ENCODE measurements at regions not wholly inside any gene's neighbourhood (a gene's known extent, or its start where the extent isn't known, plus 50 kb on each side); places are given as distances from the start of the nearest gene placed in this dataset.

- no peak for DNase-seq (ENCODE audit: low read depth, low spot score)
- Histone ChIP-seq H3K4me3 (replicated peaks in 1 of 2; ENCODE audit: low read depth in 1 of 2, low read length in 2 of 2) (no peak overlapping the region), H3K4me2 (ENCODE audit: low read length) (no peak overlapping the region), H3K4me1 (ENCODE audit: control insufficient read depth in 1 of 2, insufficient read depth in 2 of 2, low read length in 2 of 2) (no peaks in the 10 kb centered on the region), H3K79me2 (ENCODE audit: insufficient read depth, low read length) (no peaks in the 10 kb centered on the region), H3K27ac (ENCODE audit: low read depth, low read length) (no peak overlapping the region), H3K27me3 (ENCODE audit: insufficient read depth, low read length) (no peaks in the 10 kb centered on the region), H3K36me3 (ENCODE audit: control insufficient read depth in 1 of 2, insufficient read depth in 2 of 2, low read length in 2 of 2) (no peaks in the 10 kb centered on the region), H3K9me3 (ENCODE audit: control insufficient read depth in 1 of 2, insufficient read depth in 1 of 2, low read depth in 1 of 2, low read length in 2 of 2) (no peaks in the 10 kb centered on the region), H4K20me1 (ENCODE audit: insufficient read depth) (no peaks in the 10 kb centered on the region), H2AFZ (ENCODE audit: low read depth, low read length, poor library complexity, severe bottlenecking) (no peak overlapping the region), H3K9ac (ENCODE audit: low read length) (no peak overlapping the region), H3K9me2 (ENCODE audit: insufficient read depth) (no peaks in the 10 kb centered on the region)
- CTCF ChIA-PET: no interaction called here
- POLR2A ChIA-PET: no interaction called here
- no peak for ATAC-seq
- intact Hi-C loops (cut with micrococcal nuclease): no loop called here
- no TSS peak for BruUV-seq (replicated peaks)
- TF ChIP-seq MAX (IDR thresholded peaks at IDR 0.05): no peak
- TF ChIP-seq EZH2 (IDR thresholded peaks at IDR 0.05): no peak
- TF ChIP-seq ZFX (IDR thresholded peaks at IDR 0.05): no peak
- no peak for TF ChIP-seq POLR2A (IDR thresholded peaks at IDR 0.05; ENCODE audit: borderline replicate concordance, extremely low read depth, insufficient read depth, insufficient read length)
- no peak for TF ChIP-seq ZNF274 (IDR thresholded peaks at IDR 0.05; ENCODE audit: low read depth, low read length)
- TF ChIP-seq CEBPB (IDR thresholded peaks at IDR 0.05; ENCODE audit: low read depth): no peak
- RAD21 ChIA-PET (ENCODE audit: low non-redundant PET in 1 of 2, low total read pairs in 2 of 2, uncharacterized antibody in 2 of 2, unreplicated experiment in 2 of 2): no interaction called here
Measured at GRCh38 chr1:170871868-170872267, 63.5 kb upstream of the MROH9 start.

- no peak overlapping the region for H3K27ac ChIP-seq (ENCODE audit: low read depth, low read length)
- H2AFZ ChIP-seq (ENCODE audit: low read depth, low read length, poor library complexity, severe bottlenecking): no peak overlapping the region
- TF ChIP-seq SP1 (IDR thresholded peaks at IDR 0.05; ENCODE audit: low read depth) (no peak), JUND (IDR thresholded peaks at IDR 0.05) (no peak), POLR2AphosphoS5 (IDR thresholded peaks at IDR 0.05; ENCODE audit: low read depth, low read length) (no peak), EGR1 (IDR thresholded peaks at IDR 0.05; ENCODE audit: low read depth) (no peak), YY1 (IDR thresholded peaks at IDR 0.05; ENCODE audit: extremely low read depth, insufficient replicate concordance, low read depth, low read length) (no peak), SRF (IDR thresholded peaks at IDR 0.05; ENCODE audit: low read depth) (no peak), MAX (IDR thresholded peaks at IDR 0.05) (no peak), POLR2A (IDR thresholded peaks at IDR 0.05; ENCODE audit: borderline replicate concordance, extremely low read depth, insufficient read depth, insufficient read length) (no peak), ZFX (IDR thresholded peaks at IDR 0.05) (no peak), CBX3 (IDR thresholded peaks at IDR 0.05; ENCODE audit: low read depth) (no peak)
- TF ChIP-seq, protein P1, sequence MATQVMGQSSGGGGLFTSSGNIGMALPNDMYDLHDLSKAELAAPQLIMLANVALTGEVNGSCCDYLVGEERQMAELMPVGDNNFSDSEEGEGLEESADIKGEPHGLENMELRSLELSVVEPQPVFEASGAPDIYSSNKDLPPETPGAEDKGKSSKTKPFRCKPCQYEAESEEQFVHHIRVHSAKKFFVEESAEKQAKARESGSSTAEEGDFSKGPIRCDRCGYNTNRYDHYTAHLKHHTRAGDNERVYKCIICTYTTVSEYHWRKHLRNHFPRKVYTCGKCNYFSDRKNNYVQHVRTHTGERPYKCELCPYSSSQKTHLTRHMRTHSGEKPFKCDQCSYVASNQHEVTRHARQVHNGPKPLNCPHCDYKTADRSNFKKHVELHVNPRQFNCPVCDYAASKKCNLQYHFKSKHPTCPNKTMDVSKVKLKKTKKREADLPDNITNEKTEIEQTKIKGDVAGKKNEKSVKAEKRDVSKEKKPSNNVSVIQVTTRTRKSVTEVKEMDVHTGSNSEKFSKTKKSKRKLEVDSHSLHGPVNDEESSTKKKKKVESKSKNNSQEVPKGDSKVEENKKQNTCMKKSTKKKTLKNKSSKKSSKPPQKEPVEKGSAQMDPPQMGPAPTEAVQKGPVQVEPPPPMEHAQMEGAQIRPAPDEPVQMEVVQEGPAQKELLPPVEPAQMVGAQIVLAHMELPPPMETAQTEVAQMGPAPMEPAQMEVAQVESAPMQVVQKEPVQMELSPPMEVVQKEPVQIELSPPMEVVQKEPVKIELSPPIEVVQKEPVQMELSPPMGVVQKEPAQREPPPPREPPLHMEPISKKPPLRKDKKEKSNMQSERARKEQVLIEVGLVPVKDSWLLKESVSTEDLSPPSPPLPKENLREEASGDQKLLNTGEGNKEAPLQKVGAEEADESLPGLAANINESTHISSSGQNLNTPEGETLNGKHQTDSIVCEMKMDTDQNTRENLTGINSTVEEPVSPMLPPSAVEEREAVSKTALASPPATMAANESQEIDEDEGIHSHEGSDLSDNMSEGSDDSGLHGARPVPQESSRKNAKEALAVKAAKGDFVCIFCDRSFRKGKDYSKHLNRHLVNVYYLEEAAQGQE (IDR thresholded peaks at IDR 0.05; ENCODE audit: low read depth): no peak
- TF ChIP-seq, protein P2, sequence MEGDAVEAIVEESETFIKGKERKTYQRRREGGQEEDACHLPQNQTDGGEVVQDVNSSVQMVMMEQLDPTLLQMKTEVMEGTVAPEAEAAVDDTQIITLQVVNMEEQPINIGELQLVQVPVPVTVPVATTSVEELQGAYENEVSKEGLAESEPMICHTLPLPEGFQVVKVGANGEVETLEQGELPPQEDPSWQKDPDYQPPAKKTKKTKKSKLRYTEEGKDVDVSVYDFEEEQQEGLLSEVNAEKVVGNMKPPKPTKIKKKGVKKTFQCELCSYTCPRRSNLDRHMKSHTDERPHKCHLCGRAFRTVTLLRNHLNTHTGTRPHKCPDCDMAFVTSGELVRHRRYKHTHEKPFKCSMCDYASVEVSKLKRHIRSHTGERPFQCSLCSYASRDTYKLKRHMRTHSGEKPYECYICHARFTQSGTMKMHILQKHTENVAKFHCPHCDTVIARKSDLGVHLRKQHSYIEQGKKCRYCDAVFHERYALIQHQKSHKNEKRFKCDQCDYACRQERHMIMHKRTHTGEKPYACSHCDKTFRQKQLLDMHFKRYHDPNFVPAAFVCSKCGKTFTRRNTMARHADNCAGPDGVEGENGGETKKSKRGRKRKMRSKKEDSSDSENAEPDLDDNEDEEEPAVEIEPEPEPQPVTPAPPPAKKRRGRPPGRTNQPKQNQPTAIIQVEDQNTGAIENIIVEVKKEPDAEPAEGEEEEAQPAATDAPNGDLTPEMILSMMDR (IDR thresholded peaks at IDR 0.05 in 2 of 3, conservative IDR thresholded peaks at IDR 0.05 in 1 of 3; ENCODE audit: borderline replicate concordance in 1 of 3, insufficient read depth in 1 of 3, low read depth in 2 of 3, low read length in 2 of 3): no peak
Measured at GRCh38 chr1:170872663-170873062, 62.7 kb upstream of the MROH9 start.

More at GRCh38 chr1:170872663-170873062, 62.7 kb upstream of the MROH9 start:
- no peak overlapping the region for H3K9ac ChIP-seq (ENCODE audit: low read length)
- no peak for DNase-seq (ENCODE audit: low read depth, low spot score)
- no peak for ATAC-seq
- no peak overlapping the region for H3K4me2 ChIP-seq (ENCODE audit: low read length)
- no peaks in the 10 kb centered on the region for H3K4me1 ChIP-seq (ENCODE audit: control insufficient read depth in 1 of 2, insufficient read depth in 2 of 2, low read length in 2 of 2)
- H3K4me3 ChIP-seq (replicated peaks in 1 of 2; ENCODE audit: low read depth in 1 of 2, low read length in 2 of 2): no peak overlapping the region
- ChIA-PET POLR2A (no interaction called here), CTCF (no interaction called here), RAD21 (ENCODE audit: low non-redundant PET in 1 of 2, low total read pairs in 2 of 2, uncharacterized antibody in 2 of 2, unreplicated experiment in 2 of 2) (no interaction called here)
- no peaks in the 10 kb centered on the region for H3K79me2 ChIP-seq (ENCODE audit: insufficient read depth, low read length)
- no peaks in the 10 kb centered on the region for H3K27me3 ChIP-seq (ENCODE audit: insufficient read depth, low read length)
- no TSS peak for BruUV-seq (replicated peaks)
- no peaks in the 10 kb centered on the region for H3K9me3 ChIP-seq (ENCODE audit: control insufficient read depth in 1 of 2, insufficient read depth in 1 of 2, low read depth in 1 of 2, low read length in 2 of 2)
- no peaks in the 10 kb centered on the region for H3K36me3 ChIP-seq (ENCODE audit: control insufficient read depth in 1 of 2, insufficient read depth in 2 of 2, low read length in 2 of 2)
- intact Hi-C loops (cut with micrococcal nuclease): no loop called here
- H3K9me2 ChIP-seq (ENCODE audit: insufficient read depth): no peaks in the 10 kb centered on the region
- H4K20me1 ChIP-seq (ENCODE audit: insufficient read depth): no peaks in the 10 kb centered on the region
